Thyroid gland (tissue), 4 donors: ENCODE measurements at regions not wholly inside any gene's neighbourhood (a gene's known extent, or its start where the extent isn't known, plus 50 kb on each side); places are given as distances from the start of the nearest gene placed in this dataset.

Source experiments
- POLR2A ChIP-seq, 2 donors: fragments of 450-650 bp; IDR thresholded peaks; one replicate each; pipeline ENCODE4 v1.6.1; 2017; ENCODE audit warnings: antibody characterized with exemption in 2 of 2, mild to moderate bottlenecking in 2 of 2, moderate library complexity in 1 of 2
- TF ChIP-seq, protein P1 (sequence below), 6 experiments: fragments of 200-600 bp in 3 of 6; fragments of 450-650 bp in 3 of 6; sonication (generic) in 3 of 6; IDR thresholded peaks; one replicate each; pipeline ENCODE4 v1.5.1; 2016 to 2019; ENCODE audit warnings: antibody characterized with exemption in 6 of 6, mild to moderate bottlenecking in 2 of 6, inconsistent platforms in 1 of 6, moderate library complexity in 1 of 6

DNA sequence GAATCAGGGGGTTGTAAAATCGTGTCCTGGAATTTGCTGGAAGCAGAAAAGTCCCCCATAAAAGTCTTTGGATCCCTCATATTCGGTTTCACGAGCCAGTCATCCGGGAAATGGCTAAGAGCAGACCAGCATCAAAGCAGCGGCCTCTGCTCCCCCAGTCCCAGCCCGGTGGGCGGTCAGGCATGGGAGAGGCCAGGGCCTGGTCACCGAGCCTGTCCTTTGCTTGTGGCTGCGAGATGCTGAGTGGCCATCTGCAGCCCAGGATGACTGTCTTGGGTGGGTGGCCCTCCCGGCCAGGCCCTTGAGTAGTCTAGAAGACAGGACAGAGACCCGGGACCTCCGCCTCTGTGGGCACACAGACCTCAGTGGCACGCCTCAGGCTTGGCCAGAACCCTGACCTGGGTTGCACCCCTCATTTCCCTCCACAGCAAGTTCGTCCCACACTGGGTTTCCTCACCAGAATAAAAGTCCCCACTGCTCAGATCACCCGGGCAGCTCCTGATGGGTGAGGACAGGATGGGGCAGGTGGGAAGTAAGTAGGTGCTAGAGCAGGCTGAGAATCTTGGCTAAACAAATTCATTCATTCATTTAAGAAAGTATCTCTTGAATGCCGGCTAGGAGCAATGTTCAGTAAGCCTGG is 172.1 kb downstream of the BMP7 start:
- no peak for TF ChIP-seq POLR2A (IDR thresholded peaks at IDR 0.05)
- TF ChIP-seq, protein P1, sequence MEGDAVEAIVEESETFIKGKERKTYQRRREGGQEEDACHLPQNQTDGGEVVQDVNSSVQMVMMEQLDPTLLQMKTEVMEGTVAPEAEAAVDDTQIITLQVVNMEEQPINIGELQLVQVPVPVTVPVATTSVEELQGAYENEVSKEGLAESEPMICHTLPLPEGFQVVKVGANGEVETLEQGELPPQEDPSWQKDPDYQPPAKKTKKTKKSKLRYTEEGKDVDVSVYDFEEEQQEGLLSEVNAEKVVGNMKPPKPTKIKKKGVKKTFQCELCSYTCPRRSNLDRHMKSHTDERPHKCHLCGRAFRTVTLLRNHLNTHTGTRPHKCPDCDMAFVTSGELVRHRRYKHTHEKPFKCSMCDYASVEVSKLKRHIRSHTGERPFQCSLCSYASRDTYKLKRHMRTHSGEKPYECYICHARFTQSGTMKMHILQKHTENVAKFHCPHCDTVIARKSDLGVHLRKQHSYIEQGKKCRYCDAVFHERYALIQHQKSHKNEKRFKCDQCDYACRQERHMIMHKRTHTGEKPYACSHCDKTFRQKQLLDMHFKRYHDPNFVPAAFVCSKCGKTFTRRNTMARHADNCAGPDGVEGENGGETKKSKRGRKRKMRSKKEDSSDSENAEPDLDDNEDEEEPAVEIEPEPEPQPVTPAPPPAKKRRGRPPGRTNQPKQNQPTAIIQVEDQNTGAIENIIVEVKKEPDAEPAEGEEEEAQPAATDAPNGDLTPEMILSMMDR (IDR thresholded peaks at IDR 0.05): no peak
